BJ (cell line): ENCODE measurements at regions not wholly inside any gene's neighbourhood (a gene's known extent, or its start where the extent isn't known, plus 50 kb on each side); places are given as distances from the start of the nearest gene placed in this dataset.
"Not testable (repeated sequence)": the region's sequence is repeated elsewhere in the genome, so short reads cannot be mapped to it uniquely, and the experiment has no call there.

Experiments used
- CTCF ChIA-PET: fragments of 350-600 bp; formaldehyde crosslinking; extraction: SDS; loops from one replicate; lab custom pipeline; 2021; ENCODE audit warnings: antibody characterized with exemption, inconsistent platforms; lab: Yijun Ruan, JAX
- POLR2A ChIA-PET: fragments of 300-600 bp; sonication (Branson Sonifier 250); formaldehyde crosslinking; extraction: SDS; loops from one replicate; lab custom pipeline; 2021; ENCODE audit warnings: antibody characterized with exemption; lab: Charles Lee
- DNase-seq: peaks from one replicate; pipeline ENCODE4 v3.0.0-alpha.2; 2011; ENCODE audit warnings: low read depth
- H3K27me3 ChIP-seq: 2 replicates; pipeline ENCODE4 v1.6.0; 2011; ENCODE audit warnings: low read length; ENCODE audit not compliant: control insufficient read depth, insufficient read depth
- H3K36me3 ChIP-seq: 2 replicates; pipeline ENCODE4 v1.5.1; 2011; ENCODE audit warnings: low read length; ENCODE audit not compliant: control insufficient read depth, insufficient read depth
- H3K4me3 ChIP-seq: 2 replicates; pipeline ENCODE4 v1.5.1; 2011; ENCODE audit warnings: low read depth, mild to moderate bottlenecking, control low read depth, low read length
- TF ChIP-seq, protein P1 (sequence below): IDR thresholded peaks from 2 replicates; pipeline ENCODE4 v1.5.1; 2011; ENCODE audit warnings: low read depth, mild to moderate bottlenecking, control low read depth, inconsistent platforms, low read length, moderate library complexity; ENCODE audit not compliant: insufficient read depth

DNA sequence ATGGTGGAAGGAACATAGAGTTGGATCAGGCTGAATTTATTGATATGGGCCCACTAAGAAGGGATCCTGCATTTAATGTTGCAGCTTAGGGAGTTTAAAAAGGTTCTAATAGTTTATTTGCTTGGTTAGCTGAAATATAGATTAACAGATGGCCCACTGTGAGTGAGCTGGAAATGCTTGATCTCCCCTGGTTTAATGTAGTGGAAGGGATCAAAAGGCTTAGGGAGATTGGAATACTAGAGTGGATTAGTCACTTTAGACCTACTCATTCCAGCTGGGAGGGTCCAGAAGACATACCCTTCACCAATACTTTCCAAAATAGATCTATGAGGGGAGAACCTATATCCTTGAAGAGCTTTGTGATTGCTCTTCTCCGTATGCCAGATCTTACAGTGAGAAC is 130.1 kb upstream of the ZC3H12C start:
- CTCF ChIA-PET, result interaction anchor here (1.2 kb wide), 1 partner anchor 10 kb away, joined by 3 read pairs; no protein-coding TSS in a partner anchor
- POLR2A ChIA-PET, result no interaction called here
- Histone ChIP-seq H3K36me3 (no peaks in the 10 kb centered on the region), H3K27me3 (no peaks in the 10 kb centered on the region), H3K4me3 (no peak overlapping the region)
- TF ChIP-seq, protein P1, sequence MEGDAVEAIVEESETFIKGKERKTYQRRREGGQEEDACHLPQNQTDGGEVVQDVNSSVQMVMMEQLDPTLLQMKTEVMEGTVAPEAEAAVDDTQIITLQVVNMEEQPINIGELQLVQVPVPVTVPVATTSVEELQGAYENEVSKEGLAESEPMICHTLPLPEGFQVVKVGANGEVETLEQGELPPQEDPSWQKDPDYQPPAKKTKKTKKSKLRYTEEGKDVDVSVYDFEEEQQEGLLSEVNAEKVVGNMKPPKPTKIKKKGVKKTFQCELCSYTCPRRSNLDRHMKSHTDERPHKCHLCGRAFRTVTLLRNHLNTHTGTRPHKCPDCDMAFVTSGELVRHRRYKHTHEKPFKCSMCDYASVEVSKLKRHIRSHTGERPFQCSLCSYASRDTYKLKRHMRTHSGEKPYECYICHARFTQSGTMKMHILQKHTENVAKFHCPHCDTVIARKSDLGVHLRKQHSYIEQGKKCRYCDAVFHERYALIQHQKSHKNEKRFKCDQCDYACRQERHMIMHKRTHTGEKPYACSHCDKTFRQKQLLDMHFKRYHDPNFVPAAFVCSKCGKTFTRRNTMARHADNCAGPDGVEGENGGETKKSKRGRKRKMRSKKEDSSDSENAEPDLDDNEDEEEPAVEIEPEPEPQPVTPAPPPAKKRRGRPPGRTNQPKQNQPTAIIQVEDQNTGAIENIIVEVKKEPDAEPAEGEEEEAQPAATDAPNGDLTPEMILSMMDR, result no peak
- no peak for DNase-seq

- ChIA-PET POLR2A (no interaction called here), CTCF (no interaction called here)
- Histone ChIP-seq H3K36me3 (no peaks in the 10 kb centered on the region), H3K4me3 (no peak overlapping the region), H3K27me3 (no peaks in the 10 kb centered on the region)
- TF ChIP-seq, protein P1, result no peak
- no peak for DNase-seq
Observed at GRCh38 chr11:109964487-109964886, 128.7 kb upstream of the ZC3H12C start.

DNA sequence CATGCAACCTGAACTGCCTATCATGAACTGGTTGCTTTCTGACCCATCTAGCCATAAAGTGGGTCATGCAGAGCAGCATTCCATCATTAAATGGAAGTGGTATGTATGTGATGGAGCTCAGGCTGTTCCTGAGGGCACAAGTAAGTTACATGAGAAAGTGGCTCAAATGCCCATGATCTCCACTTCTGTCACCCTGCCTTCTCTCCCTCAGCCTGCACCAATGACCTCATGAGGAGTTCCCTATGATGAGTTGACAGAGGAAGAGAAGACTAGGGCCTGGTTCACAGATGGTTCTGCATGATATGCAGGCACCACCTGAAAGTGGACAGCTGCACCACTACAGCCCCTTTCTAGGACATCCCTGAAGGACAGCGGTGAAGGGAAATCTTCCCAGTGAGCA is 127.7 kb upstream of the ZC3H12C start:
- POLR2A ChIA-PET, CTCF ChIA-PET, H3K27me3 ChIP-seq: not testable (repeated sequence)

GRCh38 chr11:109965926-109966325 is 127.3 kb upstream of the ZC3H12C start:
- H3K36me3 ChIP-seq, H3K27me3 ChIP-seq, DNase-seq, H3K4me3 ChIP-seq, CTCF ChIA-PET, POLR2A ChIA-PET: not testable (repeated sequence)

More for the DNA sequence above, 127.7 kb upstream of the ZC3H12C start:
- not testable (repeated sequence) for DNase-seq, H3K4me3 ChIP-seq, H3K36me3 ChIP-seq

GRCh38 chr11:109967136-109967535 is 126.1 kb upstream of the ZC3H12C start:
- CTCF ChIA-PET, DNase-seq, POLR2A ChIA-PET, H3K27me3 ChIP-seq, H3K36me3 ChIP-seq, H3K4me3 ChIP-seq: not testable (repeated sequence)

- Histone ChIP-seq H3K4me3 (no peak overlapping the region), H3K36me3 (no peaks in the 10 kb centered on the region), H3K27me3 (no peaks in the 10 kb centered on the region)
- TF ChIP-seq, protein P1, result no peak
- POLR2A ChIA-PET, result no interaction called here
- DNase-seq, result no peak
- CTCF ChIA-PET, result no interaction called here
Observed at GRCh38 chr11:109968299-109968698, 124.9 kb upstream of the ZC3H12C start.

GRCh38 chr11:109968781-109969180 is 124.4 kb upstream of the ZC3H12C start:
- TF ChIP-seq, protein P1, result no peak
- no peak for DNase-seq
- POLR2A ChIA-PET, result no interaction called here
- CTCF ChIA-PET, result no interaction called here
- Histone ChIP-seq H3K27me3 (no peaks in the 10 kb centered on the region), H3K36me3 (no peaks in the 10 kb centered on the region), H3K4me3 (no peak overlapping the region)
